HG03159 (cell line): ENCODE measurements at regions not wholly inside any gene's neighbourhood (a gene's known extent, or its start where the extent isn't known, plus 50 kb on each side); places are given as distances from the start of the nearest gene placed in this dataset.

Experiments
- ATAC-seq: cut with Tn5 transposase; IDR thresholded peaks from one replicate; pipeline ENCODE4 v1.9.1; 2021; ENCODE audit warnings: mild to moderate bottlenecking, moderate library complexity; ENCODE audit not compliant: unreplicated experiment

- no peak for ATAC-seq
These were observed 88.0 kb upstream of the MANEA start for GRCh38 chr6:95489185-95489863.

- no peak for ATAC-seq
These were observed 80.4 kb upstream of the MANEA start for GRCh38 chr6:95496769-95497426.

DNA sequence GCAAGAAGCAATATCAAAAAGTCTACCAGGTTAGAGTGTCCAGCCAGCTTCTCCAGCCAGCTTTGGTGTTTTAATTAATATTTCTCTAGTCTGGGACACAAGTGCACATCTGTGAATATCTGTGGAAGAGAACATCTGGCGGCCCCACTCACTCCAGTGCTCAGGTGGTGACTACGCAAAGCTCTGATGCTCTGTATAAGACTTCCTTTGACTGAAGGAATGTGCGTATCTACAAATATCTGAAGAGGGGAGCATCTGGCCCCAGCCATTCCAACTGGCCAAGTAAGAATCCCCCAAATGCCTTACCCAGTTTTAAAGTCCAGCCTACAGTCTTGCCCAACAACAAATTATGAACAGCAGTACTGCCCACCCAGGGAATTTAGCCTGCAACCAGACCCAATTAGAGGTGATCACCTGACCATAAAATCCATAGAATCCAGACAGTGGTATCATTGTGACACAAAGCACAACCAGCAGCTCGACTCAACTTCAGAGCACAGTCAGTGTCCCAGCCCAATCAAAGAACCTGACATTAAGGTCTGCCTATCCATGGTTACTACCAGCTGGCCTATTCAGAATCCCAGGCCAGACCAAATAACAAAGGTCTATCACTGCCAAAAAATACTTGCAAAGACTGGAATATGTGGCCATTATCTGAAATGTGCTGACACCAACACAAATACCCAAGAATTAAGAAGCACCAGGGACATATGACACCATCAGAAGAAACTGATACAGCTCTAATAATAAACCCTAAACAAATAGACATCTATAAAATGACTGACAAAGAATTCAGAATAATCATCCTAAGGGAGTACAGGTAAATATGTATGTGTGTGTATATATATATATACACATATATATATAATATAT lies 76.1 kb upstream of the MANEA start:
- ATAC-seq, result no peak

GRCh38 chr6:95503568-95503967 lies 73.8 kb upstream of the MANEA start:
- no peak for ATAC-seq

DNA sequence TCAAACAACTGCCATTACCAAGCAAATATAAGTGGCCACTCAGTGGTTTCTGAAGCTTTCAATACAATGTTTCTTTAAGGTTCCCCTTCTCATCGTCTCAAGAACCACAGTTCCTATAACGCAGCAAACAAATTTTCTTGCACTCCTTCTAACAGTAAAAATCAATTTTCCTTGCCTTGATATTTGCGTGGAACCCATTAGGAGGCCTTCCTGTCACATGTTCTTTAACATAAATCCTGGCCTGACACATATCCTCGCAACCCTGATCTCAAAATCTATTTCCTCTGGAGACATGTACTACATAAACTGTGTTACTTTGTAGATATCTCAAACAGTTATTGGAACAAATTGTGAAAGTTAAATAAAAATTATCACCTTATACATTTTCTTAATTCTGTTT lies 65.9 kb upstream of the MANEA start:
- ATAC-seq, result no peak

GRCh38 chr6:95515975-95516374 lies 61.4 kb upstream of the MANEA start:
- ATAC-seq, result no peak

GRCh38 chr6:95517004-95517403 lies 60.3 kb upstream of the MANEA start:
- ATAC-seq, result no peak

DNA sequence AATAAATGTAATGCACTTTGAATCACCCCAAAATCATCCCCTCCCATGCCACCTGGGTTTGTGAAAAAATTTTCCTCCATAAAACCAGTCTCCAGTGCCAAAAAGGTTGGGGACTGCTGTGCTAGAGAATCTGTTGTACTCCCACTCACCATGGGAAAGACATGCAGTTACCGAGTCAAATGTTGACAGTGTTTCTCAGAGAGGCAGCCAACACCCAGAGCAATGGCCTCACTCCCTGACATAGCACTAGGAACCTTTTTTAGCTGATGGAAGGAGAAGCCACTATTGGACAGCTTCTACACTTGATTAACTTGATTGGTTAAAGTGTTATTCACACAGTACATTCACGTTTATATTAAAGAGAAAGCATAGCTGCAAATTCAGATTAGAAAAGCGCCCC lies 59.8 kb upstream of the MANEA start:
- no peak for ATAC-seq

DNA sequence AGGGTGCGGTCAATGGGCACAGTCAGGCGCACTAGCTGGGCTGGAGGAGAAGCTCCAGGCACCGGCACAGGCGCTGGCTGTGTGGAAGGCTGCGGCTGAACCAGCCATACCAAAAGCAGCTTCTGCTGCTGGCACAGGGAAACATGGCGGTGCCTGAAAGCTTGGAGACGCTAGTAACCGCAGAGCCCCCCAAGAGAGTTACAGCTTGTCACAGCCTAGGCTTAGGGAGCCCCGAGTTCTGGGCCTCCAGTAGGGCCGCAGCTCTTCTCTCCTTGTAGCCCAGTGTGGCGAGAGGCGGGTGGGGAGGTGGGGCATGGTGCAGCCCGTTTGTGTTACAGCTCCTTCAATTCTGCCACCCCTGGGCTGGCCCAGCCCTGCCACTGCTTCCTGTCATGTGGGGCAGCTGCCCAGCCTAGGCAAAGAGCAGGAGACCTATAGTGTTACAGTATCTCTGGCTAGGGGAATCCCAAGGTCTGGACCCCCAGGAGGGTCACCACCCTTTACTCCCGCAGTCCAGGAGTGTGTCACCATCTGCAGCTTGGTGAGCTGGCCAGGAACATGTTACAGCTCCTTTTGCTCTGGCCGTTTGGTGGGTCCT lies 58.6 kb upstream of the MANEA start:
- ATAC-seq, result no peak

GRCh38 chr6:95519228-95520037 lies 57.9 kb upstream of the MANEA start:
- ATAC-seq, result no peak

DNA sequence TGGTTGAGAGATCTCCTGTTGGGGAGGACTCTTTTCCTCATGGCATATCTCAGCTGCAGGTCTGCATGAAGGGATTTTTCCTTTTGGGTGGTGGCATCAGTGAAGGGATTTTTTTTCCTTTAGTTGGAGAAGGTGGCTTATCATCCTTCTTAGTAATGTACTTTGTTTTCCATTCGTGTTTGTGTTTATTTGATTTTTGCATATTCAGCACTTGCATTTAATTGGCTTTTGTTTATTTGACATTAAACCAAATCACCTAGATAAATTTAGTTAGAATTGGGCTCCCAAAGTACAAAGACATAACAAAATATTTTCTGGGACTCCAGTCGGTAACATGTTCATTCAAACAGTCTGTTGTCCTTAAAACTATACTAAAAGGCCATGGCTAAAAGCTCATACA lies 56.2 kb upstream of the MANEA start:
- no peak for ATAC-seq
